GM12878 (cell line): ENCODE measurements at regions not wholly inside any gene's neighbourhood (a gene's known extent, or its start where the extent isn't known, plus 50 kb on each side); places are given as distances from the start of the nearest gene placed in this dataset.

ENCODE experiments used
- ATAC-seq: fragments of 200-7000 bp; cut with Tn5 transposase; 3 replicates; pipeline ENCODE4 v1.9.1; 2020; ENCODE audit warnings: mild to moderate bottlenecking, moderate library complexity
- BruUV-seq: library from RNA; stranded (reverse); fragments of 400-500 nt; replicated peaks from 2 replicates; lab custom pipeline; 2021; lab: Mats Ljungman, UMichigan
- CTCF ChIA-PET: fragments of 300-600 bp; sonication (Branson Sonifier 250); formaldehyde crosslinking; extraction: SDS; loops from one replicate; lab custom pipeline; 2021; ENCODE audit warnings: inconsistent platforms; lab: Yijun Ruan, JAX
- POLR2A ChIA-PET: fragments of 350-600 bp; formaldehyde crosslinking; extraction: SDS; loops from one replicate; lab custom pipeline; 2021; ENCODE audit warnings: inconsistent platforms; lab: Charles Lee
- RAD21 ChIA-PET: fragments of 300-600 bp; sonication (Branson Sonifier 250); formaldehyde crosslinking; loops from one replicate; lab custom pipeline; 2023; ENCODE audit warnings: antibody characterized with exemption; ENCODE audit not compliant: unreplicated experiment; lab: Charles Lee
- SMC1A ChIA-PET: fragments of 300-600 bp; sonication (Branson Sonifier 250); formaldehyde crosslinking; loops from one replicate; lab custom pipeline; 2023; ENCODE audit not compliant: unreplicated experiment, uncharacterized antibody; lab: Charles Lee
- DNase-seq: peaks from one replicate; pipeline ENCODE4 v3.0.0-alpha.2; 2011; ENCODE audit warnings: low read depth, low spot score
- FAIRE-seq: peaks from 3 replicates; lab custom pipeline; 2011; peaks lifted over from hg19 to GRCh38; lab: Jason Lieb, UNC
- H2AFZ ChIP-seq: 2 replicates; pipeline ENCODE4 v1.6.0; 2011; ENCODE audit warnings: low read depth, low read length, control low read depth; ENCODE audit not compliant: control insufficient read depth
- H3K27ac ChIP-seq: 2 replicates; pipeline ENCODE4 v1.5.1; 2011; ENCODE audit warnings: control low read depth; ENCODE audit not compliant: control insufficient read depth, insufficient read depth
- H3K27me3 ChIP-seq, 2 experiments: replicated peaks in 1 of 2; 2 replicates each; pipeline versions ENCODE4 v1.6.0 to v1.6.1; 2011; ENCODE audit warnings: low read length in 1 of 2; ENCODE audit not compliant: control insufficient read depth in 2 of 2, insufficient read depth in 2 of 2
- H3K36me3 ChIP-seq, 2 experiments: 2 replicates each; pipeline ENCODE4 v1.5.1; 2011; ENCODE audit warnings: low read length in 1 of 2; ENCODE audit not compliant: control insufficient read depth in 2 of 2, insufficient read depth in 2 of 2
- H3K4me1 ChIP-seq: 2 replicates; pipeline ENCODE4 v1.6.1; 2011; ENCODE audit warnings: mild to moderate bottlenecking, low read length, moderate library complexity, mixed read lengths; ENCODE audit not compliant: control insufficient read depth, insufficient read depth
- H3K4me2 ChIP-seq: 2 replicates; pipeline ENCODE4 v1.6.0; 2011; ENCODE audit warnings: control low read depth; ENCODE audit not compliant: control insufficient read depth, insufficient read depth
- H3K4me3 ChIP-seq: fragments of 200-600 bp; sonication (generic); 2 replicates; pipeline ENCODE4 v1.5.1; 2016
- H3K79me2 ChIP-seq: 2 replicates; pipeline ENCODE4 v1.6.0; 2011; ENCODE audit warnings: low read length; ENCODE audit not compliant: control insufficient read depth, insufficient read depth
- H3K9ac ChIP-seq: 2 replicates; pipeline ENCODE4 v1.8.0; 2011; ENCODE audit warnings: low read length, control low read depth, mixed read lengths; ENCODE audit not compliant: control insufficient read depth, insufficient read depth
- H3K9me3 ChIP-seq: replicated peaks from 3 replicates; pipeline ENCODE4 v1.5.1; 2011; ENCODE audit warnings: mild to moderate bottlenecking, low read length; ENCODE audit not compliant: control insufficient read depth, insufficient read depth
- H4K20me1 ChIP-seq: 2 replicates; pipeline ENCODE4 v1.6.0; 2011; ENCODE audit not compliant: control insufficient read depth, insufficient read depth
- CEBPB ChIP-seq, 2 experiments: fragments of 150-350 bp in 1 of 2; IDR thresholded peaks; 2 replicates each; pipeline ENCODE4 v1.6.1; 2012 to 2014; ENCODE audit warnings: low read depth in 2 of 2, low read length in 2 of 2, borderline replicate concordance in 1 of 2, inconsistent platforms in 1 of 2
- HDAC2 ChIP-seq: fragments of 200-600 bp; sonication (generic); IDR thresholded peaks from 2 replicates; pipeline ENCODE4 v1.6.1; 2017
- JUNB ChIP-seq: IDR thresholded peaks from 2 replicates; pipeline ENCODE4 v1.6.1; 2016; ENCODE audit warnings: antibody characterized with exemption, mild to moderate bottlenecking
- NBN ChIP-seq: fragments of 450-650 bp; IDR thresholded peaks from 2 replicates; pipeline ENCODE4 v1.6.1; 2016
- NFXL1 ChIP-seq: fragments of 450-650 bp; IDR thresholded peaks from 2 replicates; pipeline ENCODE4 v1.6.1; 2017; ENCODE audit warnings: antibody characterized with exemption, mild to moderate bottlenecking, borderline replicate concordance
- NR2F1 ChIP-seq: fragments of 450-650 bp; conservative IDR thresholded peaks from 2 replicates; pipeline ENCODE4 v1.6.1; 2017; ENCODE audit warnings: mild to moderate bottlenecking
- WGBS: methylation state at CpG from one replicate; pipeline ENCODE4 v1.1.6; 2016; ENCODE audit warnings: low lambda C conversion rate; ENCODE audit not compliant: insufficient replicate concordance, insufficient coverage; ENCODE audit errors: missing lambda C conversion rate; 5-methylcytosine and 5-hydroxymethylcytosine counted together
- in situ Hi-C: fragments of 300-500 bp; cut with MboI; formaldehyde crosslinking; loops from 9 replicates; pipeline ENCODE4 v1.14.3; 2018; ENCODE audit warnings: mixed read lengths
- intact Hi-C: fragments of 100-400 bp; cut with micrococcal nuclease; formaldehyde crosslinking; loops from one replicate; pipeline ENCODE4 v1.14.2; 2022; ENCODE audit not compliant: unreplicated experiment
- TF ChIP-seq, protein P1 (sequence below): fragments of 150-350 bp; IDR thresholded peaks from 2 replicates; pipeline ENCODE4 v1.6.1; 2016; ENCODE audit warnings: low read depth, low read length

DNA sequence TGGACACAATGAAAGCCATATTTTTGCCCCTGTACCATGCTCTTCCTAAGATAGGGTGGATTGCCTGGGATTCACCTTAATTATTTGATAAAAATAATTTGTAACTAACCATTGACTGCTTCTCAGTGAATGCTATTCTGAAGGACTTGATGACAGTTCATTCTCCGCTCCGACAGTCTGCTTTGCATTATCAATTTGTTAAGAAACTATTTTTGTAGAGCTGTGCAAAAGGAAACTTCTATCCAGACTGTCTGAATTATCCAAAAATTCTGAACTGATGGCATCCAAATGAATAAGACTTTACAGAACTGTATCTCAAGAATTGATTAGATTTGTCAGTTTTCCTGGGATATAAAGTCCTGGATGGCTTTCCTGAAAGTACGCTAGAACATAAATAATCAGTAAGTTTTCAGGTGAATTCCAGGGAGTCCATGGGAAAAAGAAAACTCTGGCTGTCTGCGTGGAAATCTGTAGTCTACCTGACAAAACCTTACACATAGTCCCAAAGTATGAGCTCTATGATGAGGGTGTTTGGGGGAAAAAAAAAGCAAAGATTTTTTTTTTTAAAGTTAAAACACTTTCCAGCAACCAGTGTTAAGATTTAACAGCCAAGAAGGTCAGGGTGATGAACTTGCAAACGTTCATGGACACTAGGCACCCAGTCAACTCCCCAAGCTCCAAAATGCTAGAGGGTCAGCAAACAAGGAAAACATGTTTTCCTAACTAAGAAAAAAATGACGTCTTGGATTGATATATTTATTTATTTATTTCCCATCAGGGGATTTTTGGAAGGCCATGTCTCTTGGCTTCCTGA, 291.1 kb upstream of the TBX3 start:
- Histone ChIP-seq H3K4me1 (no peaks in the 10 kb centered on the region), H2AFZ (no peak overlapping the region), H4K20me1 (no peaks in the 10 kb centered on the region), H3K79me2 (no peaks in the 10 kb centered on the region), H3K36me3 (no peaks in the 10 kb centered on the region), H3K4me3 (no peak overlapping the region), H3K9ac (no peak overlapping the region), H3K4me2 (no peak overlapping the region), H3K9me3 (no peaks in the 10 kb centered on the region), H3K27ac (no peak overlapping the region), H3K27me3 (no peaks in the 10 kb centered on the region)
- TF ChIP-seq, protein P1, sequence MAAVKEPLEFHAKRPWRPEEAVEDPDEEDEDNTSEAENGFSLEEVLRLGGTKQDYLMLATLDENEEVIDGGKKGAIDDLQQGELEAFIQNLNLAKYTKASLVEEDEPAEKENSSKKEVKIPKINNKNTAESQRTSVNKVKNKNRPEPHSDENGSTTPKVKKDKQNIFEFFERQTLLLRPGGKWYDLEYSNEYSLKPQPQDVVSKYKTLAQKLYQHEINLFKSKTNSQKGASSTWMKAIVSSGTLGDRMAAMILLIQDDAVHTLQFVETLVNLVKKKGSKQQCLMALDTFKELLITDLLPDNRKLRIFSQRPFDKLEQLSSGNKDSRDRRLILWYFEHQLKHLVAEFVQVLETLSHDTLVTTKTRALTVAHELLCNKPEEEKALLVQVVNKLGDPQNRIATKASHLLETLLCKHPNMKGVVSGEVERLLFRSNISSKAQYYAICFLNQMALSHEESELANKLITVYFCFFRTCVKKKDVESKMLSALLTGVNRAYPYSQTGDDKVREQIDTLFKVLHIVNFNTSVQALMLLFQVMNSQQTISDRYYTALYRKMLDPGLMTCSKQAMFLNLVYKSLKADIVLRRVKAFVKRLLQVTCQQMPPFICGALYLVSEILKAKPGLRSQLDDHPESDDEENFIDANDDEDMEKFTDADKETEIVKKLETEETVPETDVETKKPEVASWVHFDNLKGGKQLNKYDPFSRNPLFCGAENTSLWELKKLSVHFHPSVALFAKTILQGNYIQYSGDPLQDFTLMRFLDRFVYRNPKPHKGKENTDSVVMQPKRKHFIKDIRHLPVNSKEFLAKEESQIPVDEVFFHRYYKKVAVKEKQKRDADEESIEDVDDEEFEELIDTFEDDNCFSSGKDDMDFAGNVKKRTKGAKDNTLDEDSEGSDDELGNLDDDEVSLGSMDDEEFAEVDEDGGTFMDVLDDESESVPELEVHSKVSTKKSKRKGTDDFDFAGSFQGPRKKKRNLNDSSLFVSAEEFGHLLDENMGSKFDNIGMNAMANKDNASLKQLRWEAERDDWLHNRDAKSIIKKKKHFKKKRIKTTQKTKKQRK = no peak
- TF ChIP-seq CEBPB (IDR thresholded peaks at IDR 0.05; ENCODE audit: borderline replicate concordance in 1 of 2, low read depth in 2 of 2, low read length in 2 of 2) (no peak), HDAC2 (no peak), NFXL1 (no peak), JUNB (no peak), NBN (no peak), NR2F1 (no peak)
- intact Hi-C loops = no loop called here
- RAD21 ChIA-PET = no interaction called here
- BruUV-seq = no TSS peak
- in situ Hi-C loops = no loop called here
- POLR2A ChIA-PET = no interaction called here
- FAIRE-seq = no peak
- 40% methylated on average over 6 of the region's 6 CpGs for WGBS
- SMC1A ChIA-PET = interaction anchor here (1.0 kb wide), 1 partner anchor 18 kb away, joined by 3 read pairs; no protein-coding TSS in a partner anchor
- ATAC-seq = no peak
- DNase-seq = no peak
- CTCF ChIA-PET = no interaction called here
